SW480 (cell line): ENCODE measurements at regions not wholly inside any gene's neighbourhood (a gene's known extent, or its start where the extent isn't known, plus 50 kb on each side); places are given as distances from the start of the nearest gene placed in this dataset.

Experiments used
- DNase-seq: peaks from one replicate; pipeline ENCODE4 v3.0.0-alpha.2; 2016; ENCODE audit warnings: low spot score

DNA sequence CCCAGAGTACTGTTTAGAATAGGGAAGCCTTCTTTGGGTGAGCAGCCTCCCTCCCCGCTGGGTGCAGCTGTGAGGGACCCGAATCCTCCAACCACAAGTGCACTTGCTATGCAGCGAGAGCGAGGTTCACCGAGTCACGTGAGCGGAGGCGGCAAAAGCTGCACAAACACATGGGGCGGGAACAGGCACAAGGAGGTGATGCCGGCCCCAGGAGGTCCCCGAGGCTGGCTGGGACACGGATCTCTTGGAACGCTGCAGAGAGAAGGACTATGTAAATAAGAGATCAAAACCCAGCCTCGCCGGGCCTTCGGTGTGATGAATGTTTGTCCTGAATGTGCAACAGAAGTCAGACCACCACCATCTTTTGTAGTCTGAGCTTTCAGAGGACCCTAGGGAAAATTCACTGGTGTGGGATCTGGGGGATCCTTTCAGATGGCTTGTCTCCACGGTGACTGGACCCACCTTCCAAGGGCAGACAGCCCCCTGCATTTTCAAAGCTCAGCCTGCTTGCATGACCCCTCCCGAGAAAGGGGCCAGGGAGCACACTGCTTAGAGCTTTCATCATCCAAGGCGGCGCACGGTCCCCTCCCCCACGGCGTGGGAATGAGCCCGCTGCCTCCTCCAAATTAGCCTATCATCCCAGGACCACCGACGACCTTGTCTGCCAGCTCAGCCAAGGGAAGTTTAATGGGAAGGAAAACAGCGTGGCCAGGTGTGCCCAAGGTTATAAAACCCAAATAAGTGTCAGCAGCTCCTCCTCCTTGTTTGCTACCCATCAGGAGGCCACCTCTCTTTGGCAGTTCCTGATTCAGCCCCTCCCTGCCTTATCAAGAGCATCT is 327.7 kb downstream of the CXCL12 start:
- DNase-seq: no peak

GRCh38 chr10:44056206-44056605 is 328.7 kb downstream of the CXCL12 start:
- no peak for DNase-seq

DNA sequence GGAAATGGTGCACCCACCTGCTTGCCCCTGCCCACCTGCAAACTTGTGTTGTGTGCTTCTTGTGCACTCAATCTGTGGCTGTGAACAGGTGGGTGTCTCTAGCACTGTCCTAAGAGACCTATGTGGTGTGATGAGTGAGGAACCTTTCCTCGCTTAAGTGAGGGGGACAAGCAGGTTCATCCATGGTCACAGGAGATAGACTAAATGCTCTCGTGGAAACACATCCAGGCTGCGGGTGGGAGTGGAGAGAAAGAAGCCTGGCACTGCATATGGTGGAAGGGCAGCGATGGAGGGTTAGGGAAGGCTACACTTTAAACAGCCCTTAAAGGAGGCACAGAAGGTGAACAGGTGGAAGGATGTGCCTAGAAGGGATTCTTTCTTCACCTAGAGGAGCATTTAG is 330.9 kb downstream of the CXCL12 start:
- no peak for DNase-seq

GRCh38 chr10:44053391-44053790 is 331.5 kb downstream of the CXCL12 start:
- no peak for DNase-seq

- DNase-seq: no peak
Measured at GRCh38 chr10:44051584-44052385, 333.1 kb downstream of the CXCL12 start.

DNA sequence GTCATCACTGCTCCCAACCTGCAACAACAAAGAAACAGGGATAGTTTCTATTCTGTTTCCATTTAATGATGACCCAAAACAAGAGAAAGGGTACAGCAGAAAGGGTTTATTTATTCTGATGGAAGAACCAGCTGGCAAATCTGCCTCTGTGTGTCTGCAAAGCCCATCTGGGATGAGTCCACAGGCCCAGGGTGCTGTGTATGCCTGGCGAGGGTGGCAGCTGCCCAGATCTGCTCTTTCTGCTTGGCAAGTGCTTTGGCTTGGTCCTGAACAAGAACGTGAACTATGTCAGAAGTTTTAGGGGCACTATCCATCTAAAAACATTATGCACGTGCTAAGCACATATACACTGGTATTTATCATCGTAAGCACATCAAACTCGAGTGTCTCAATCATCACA is 333.8 kb downstream of the CXCL12 start:
- DNase-seq: no peak

DNA sequence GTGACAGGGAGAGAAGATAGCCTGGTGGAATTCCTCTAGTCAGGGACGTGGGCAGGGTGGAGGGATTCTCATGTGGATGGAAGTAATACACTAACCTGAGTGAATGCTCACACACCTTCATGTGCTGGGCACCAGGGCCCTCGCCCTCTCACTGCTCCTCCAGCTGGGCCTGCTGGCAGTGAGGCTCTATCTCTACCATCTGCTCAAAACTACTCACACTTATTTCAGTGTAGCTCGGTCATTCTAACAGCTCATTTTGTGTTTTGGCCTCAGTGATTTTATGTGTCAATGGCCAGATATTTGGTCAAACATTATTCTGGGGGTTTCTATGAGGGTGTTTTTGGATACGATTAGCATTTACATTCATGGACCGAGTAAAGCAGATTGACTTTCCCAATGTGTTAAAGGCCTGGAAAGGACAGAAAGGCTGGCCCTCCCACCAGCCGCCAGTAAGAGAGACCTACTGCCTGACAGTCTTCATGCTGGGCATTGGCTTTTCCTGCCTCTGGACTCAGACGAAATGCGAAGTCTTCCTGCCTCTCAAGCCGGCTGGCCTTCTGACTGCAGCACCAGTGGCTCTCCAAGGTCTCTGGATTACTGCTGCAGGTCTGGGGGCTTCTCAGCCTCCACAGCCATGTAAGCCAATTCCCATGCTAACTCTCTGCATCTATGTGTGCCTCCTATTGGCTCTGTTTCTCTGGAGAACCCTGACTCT is 335.4 kb downstream of the CXCL12 start:
- DNase-seq: no peak

GRCh38 chr10:44047361-44047760 is 337.5 kb downstream of the CXCL12 start:
- no peak for DNase-seq

- DNase-seq: no peak
Measured at GRCh38 chr10:44046605-44047004, 338.3 kb downstream of the CXCL12 start.

DNA sequence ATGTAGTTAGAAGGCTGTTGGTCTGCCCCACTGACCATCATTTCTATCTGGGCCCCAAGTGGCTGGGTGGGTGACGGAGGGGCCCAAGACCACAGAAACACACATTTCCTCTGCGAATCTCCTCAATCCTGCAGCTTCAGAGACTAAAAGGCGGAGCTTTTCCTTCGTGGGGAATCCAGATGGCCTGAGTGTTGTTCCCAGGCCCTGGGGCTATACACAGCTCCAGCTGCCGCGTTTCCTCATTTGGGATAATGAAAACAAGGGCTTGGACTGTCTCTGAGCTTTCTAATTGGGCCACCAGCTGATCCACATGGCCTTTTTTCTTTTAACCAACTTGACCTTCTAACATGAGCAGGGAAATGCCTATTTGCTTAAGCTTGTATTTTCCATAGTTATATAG is 339.9 kb downstream of the CXCL12 start:
- no peak for DNase-seq

DNA sequence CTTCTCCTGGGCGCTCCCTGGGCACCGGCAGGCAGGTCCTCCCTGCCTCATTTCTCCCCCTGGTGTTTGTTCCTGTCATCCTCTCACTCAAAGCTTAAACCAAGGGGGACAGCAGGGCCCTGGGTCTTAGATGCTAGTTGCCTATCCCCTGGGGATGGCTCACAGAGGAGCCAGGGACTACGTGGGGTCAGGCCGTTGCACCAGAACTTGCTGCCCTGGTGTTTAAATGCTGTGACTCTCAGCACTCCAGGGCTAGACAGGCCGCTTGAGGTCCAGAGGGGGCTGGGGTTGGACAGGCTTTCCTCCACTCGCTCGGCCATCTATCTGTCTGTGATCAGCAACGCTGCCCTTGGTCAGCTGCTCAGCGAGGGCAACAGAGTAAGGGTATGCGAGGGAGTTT is 340.3 kb downstream of the CXCL12 start:
- DNase-seq: no peak

- DNase-seq: no peak
Measured at GRCh38 chr10:44043646-44044375, 341.1 kb downstream of the CXCL12 start.

GRCh38 chr10:44042926-44043602 is 341.8 kb downstream of the CXCL12 start:
- DNase-seq: no peak

DNA sequence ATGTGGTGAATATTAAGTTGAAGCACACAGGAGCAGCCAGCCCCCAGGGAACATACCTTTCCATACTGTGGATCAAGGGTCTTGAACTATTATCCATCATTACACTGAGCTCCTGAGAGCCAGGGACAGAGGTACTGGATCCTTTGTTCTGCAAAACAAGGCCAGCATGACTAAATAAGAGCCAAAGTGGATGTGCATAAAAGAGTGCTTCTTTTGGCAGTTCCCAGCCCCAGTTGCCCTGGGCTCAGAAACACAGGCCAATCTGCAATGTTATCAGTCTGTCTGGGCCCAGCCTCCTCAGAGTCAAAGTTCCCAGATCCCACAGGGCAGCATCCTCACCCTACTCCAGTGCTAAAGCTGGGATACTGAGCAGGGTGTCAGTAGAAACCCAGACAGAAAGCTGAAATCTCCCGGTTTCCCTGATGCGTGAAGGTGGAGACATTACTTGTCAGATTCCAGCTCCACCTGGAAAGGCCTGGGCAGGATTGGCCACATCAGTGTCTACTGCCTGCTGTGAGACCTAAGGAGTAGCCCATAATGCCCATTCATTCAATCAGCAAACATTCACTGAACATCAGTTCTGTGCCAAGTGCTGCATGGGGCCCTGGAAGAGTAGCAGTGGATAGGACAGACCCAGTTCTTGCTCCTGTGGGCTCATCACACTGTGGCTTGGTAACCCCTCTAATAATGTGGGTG is 342.7 kb downstream of the CXCL12 start:
- no peak for DNase-seq

DNA sequence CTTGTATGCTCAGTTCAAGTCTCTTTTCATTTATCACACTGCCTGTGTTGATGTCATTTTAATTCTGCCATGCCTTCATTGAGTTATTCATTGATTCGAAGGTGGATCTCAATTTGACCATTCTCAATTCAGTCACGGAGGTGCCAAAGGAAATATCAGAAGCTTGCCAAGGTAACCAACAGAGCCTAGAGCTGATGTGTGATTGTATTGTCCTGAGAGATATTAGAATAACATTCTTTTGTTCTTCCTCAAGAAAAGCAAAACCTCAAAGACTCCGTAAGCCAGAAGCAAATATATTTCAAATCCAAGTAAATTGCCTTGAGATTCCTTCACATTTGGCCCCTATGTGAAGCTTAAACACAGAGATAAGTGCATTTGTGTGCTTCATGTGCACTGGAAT is 345.3 kb downstream of the CXCL12 start:
- DNase-seq: no peak

DNA sequence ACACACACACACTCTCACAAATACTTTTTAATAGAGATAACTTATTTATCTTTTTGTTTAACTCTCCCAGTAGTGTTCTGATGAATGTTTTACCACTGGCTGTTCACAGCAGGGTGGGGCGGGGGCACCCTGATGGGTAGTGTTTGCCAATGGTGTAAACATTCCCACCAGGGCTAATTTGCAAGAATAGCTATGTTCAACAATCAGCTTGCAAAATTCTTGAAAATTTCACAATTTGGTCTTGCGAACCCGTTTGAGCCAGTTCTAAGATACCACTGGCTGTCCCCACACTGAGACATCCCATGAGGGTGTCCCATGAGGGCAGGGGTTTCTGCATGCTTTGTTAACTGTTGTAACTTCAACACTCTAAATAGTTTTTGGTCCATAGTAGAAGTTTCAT is 348.5 kb downstream of the CXCL12 start:
- DNase-seq: no peak

DNA sequence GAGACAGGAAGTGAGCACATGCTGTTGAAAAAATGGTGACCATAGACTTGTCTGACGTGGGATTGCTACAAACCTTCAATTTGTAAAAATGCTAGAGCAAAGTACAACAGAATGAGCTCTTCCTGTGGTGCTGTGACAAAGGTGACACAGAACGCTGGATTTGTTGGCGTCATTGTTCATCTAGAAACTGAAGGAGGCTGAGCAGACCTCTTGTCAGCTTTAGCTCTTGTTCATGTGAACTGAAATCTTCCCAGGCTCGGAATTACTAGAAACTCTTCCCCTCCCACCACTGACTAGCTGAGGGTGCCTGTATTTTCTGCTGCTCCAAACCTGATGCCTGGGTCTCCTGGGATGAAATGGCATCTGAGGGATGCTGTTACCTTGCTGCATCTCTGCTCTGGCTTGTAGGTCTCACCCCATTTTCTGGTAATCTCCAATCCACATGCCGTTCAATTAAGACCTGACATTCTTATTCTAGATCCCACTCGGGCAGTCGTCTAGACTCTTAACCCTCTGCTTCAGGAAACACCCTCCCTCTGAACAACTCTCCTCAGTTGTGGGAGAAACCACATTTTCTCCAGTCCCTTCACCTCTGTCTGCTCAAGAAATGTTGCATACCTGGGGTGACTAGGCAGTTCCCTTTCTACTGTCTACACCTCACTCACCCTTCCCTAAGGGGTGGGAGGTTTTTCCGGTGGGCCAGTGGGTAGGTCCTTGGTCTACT is 349.3 kb downstream of the CXCL12 start:
- no peak for DNase-seq

DNA sequence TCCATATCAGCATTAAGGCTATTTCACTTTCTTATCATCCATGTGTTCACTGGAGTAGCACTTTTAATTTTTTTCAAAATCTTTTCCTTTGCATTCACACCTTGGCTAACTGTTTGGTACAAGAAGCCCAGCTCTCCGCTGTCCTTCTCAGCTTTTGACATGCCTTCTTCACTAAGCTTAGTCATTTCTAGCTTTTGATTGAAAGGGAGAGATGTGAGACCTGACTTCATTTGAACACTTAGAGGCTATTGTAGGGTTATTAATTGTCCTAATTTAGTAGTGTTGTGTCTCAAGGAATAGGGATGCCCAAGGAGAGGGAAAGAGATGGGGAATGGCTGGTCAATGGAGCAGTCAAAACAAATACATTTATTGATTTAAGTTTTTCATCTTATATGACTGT is 350.0 kb downstream of the CXCL12 start:
- no peak for DNase-seq

GRCh38 chr10:44033008-44033407 is 351.9 kb downstream of the CXCL12 start:
- DNase-seq: no peak

GRCh38 chr10:44032216-44032615 is 352.7 kb downstream of the CXCL12 start:
- no peak for DNase-seq
